ENCODE measurements at regions not wholly inside any gene's neighbourhood (a gene's known extent, or its start where the extent isn't known, plus 50 kb on each side); places are given as distances from the start of the nearest gene placed in this dataset.
"Not testable (repeated sequence)": the region's sequence is repeated elsewhere in the genome, so short reads cannot be mapped to it uniquely, and the experiment has no call there.

DNA sequence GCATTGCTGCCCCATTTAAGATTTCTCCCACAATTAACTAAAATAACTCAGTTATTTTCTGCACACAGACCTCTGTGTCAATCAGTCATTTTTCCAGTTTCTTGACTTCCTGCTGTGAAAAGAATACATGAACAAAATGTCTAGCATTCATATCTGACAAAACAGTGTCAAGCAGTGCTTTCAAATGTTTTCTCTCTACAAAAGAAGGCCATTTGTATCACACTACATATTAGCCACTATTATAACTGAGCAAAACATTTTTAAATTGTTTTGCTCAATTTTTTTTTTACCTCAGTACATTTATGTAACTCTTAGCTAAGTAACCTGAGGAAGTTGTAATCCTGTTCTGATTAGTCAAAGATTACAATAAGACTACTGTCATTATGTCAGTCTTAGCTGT, 1498.5 kb upstream of the PRMT6 start:
- no peak for DNase-seq (ENCODE audit: low read depth, low spot score)

DNA sequence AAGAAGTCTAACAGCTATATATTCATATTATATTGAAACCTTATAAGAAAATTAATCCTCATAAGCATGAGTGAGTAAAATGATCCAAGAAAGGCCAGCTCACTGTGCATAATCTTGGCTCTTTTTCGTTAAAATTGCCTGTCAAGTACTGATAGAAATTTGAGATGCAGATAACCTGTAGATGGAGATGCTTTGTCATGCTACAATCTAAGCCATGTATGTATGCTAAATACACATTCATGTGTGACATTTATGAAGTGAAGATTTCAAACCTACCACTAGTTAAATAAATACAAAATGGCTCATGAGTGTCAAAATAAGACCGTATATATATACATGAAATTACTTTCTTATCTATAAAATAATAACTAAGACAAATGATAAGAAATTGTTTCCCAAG, 1491.5 kb upstream of the PRMT6 start:
- no peak for DNase-seq (ENCODE audit: low read depth, low spot score)

GRCh38 chr1:105585791-105586190, 1470.7 kb upstream of the PRMT6 start:
- DNase-seq (ENCODE audit: low read depth, low spot score) = no peak

DNA sequence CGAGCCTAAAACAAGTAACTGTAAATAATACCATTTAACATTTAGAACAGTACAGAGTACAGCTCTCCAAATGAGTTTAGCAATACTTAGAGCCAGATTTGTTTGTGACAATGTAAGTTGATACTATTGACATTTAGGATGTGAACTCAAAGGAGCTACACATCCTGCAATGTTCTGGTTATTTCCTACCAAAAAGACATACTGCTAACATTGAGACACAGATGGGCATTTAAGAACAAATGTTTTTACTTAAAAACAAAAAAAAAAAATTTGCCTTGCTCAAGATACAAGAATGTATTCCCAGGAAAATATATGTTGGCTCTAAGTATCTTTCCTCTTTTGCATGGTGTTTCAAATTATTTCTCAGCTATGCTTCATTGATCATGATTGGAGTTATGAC, 1464.8 kb upstream of the PRMT6 start:
- no peak for DNase-seq (ENCODE audit: low read depth, low spot score)

- no peak for DNase-seq (ENCODE audit: low read depth, low spot score)
Observed at GRCh38 chr1:105608713-105609112, 1447.8 kb upstream of the PRMT6 start.

DNA sequence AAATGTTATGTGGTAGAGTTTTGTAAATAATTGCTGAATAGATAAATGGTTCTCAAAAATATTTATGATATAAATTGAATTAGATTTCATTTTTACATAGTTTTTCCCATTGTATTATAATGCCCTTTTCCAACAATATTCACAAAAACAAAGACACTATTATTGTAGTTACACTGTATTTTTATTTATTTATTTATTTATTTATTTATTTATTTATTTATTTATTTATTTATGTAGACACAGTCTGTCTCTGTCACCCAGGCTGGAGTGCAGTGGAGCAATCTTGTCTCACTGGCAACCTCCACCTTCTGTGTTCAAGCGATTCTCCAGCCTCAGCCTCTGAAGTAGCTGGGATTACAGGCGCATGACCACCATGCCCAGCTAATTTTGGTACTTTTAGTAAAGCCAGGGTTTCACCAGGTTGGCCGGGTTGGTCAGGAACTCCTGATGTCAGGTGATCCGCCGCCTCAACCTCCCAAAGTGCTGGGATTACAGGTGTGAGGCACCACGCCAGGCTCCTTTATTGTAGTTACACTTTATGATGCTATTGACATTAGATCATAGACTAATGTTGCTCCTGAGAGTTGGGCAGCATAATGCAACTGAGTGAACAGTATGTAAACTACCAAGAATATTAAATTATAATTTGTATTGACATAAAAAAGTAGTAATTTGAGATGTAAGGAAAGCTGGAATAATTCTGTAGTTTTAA, 1430.0 kb upstream of the PRMT6 start:
- DNase-seq (ENCODE audit: low read depth, low spot score) = no peak

DNA sequence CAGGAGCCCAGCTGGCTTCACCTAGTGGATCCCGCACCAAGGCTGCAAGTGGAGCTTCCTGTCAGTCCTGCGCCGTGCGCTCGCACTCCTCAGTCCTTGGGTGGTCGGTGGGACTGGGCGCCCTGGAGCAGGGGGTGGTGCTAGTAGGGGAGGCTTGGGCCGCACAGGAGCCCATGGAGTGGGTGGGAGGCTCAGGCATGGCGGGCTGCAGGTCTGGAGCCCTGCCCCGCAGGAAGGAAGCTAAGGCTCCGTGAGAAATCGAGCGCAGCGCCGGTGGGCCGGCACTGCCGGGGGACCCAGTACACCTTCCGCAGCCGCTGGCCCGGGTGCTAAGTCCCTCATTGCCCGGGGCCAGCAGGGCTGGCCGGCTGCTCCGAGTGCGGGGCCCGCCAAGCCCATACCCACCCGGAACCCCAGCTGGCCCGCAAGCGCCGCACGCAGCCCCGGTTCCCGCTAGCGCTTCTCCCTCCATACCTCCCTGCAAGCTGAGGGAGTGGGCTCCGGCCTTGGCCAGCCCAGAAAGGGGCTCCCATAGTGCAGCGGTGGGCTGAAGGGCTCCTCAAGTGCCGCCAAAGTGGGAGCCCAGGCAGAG, 1425.2 kb upstream of the PRMT6 start:
- not testable (repeated sequence) for DNase-seq (ENCODE audit: low read depth, low spot score)

- DNase-seq (ENCODE audit: low read depth, low spot score) = no peak
Observed at GRCh38 chr1:105632342-105633196, 1423.9 kb upstream of the PRMT6 start.

DNA sequence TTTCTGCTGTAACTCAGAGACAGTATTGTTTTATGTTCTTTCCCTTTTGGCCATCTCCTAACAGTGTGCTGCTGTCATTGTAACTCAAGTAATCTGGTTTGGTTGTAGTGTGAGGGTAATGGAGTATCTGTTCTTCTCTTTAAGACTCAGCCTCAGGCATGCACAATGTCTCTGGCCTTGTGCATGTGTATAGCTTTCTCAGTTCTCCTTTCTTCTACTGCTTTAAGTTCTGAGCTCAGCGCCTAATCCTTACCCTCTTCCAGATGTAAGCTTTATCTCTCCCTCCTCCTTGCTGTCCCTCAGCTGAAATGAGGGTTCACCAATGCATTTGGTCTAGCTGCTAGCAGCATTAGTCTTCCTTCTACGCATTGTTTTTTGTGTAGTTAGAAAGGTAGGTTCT, 1420.4 kb upstream of the PRMT6 start:
- no peak for DNase-seq (ENCODE audit: low read depth, low spot score)

DNA sequence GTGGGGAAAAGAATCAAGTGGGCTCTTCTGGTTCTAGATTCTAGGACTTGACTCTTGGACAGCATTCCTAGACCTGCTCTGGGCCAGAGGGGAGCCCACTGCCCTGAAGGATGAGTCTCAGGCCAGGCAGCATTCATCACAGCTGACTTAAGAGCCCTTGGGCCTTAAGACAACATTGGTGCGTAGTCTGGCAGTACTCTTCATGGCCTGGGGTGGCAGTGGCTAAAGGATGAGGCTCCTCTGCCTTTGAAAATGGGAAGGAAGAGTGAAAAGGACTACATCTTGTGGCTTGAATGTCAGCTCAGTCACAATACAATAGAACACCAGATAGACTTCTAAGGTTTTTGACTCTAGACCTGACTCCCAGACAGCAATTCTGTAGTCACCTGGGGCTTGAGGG, 1415.1 kb upstream of the PRMT6 start:
- no peak for DNase-seq (ENCODE audit: low read depth, low spot score)

- DNase-seq (ENCODE audit: low read depth, low spot score) = no peak
Observed at GRCh38 chr1:105652109-105652508, 1404.4 kb upstream of the PRMT6 start.

DNA sequence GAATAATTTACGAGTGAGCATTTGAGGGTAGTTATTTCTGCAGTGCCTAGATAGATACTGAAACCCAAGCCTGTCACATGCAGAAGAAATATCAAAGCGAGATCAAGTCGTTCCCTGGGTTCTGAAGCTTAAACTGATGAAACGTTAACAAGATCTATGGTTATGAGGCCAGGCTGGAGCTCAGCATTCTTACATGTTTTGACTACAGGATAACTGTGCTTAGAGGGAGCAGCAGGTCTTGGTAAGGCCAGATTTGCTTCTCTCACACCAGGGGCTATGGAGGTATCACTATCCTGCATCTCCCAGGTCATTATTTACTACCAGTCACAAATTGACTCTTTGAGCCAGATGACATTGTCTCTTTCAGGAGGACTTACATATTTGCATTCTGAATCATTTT, 1401.4 kb upstream of the PRMT6 start:
- no peak for DNase-seq (ENCODE audit: low read depth, low spot score)

DNA sequence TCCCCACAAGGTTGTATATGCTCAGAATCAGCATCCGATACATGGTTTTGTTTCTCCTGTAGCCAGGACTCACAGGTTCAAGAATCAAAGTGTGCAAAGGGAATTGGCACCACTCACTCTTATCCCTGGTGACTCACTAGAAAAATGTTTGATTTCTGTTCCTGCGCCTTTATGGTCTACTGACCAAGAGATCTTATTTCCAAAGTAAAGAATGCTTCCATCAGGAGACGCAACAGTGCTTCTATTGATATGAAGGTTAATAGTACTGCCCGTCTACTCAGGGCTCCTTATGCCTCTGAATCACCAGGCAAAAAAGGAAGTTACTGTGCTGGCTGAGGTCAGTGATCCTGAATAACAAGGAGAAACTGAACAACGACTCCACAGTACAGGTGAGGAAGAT, 1392.0 kb upstream of the PRMT6 start:
- DNase-seq (ENCODE audit: low read depth, low spot score) = no peak

DNA sequence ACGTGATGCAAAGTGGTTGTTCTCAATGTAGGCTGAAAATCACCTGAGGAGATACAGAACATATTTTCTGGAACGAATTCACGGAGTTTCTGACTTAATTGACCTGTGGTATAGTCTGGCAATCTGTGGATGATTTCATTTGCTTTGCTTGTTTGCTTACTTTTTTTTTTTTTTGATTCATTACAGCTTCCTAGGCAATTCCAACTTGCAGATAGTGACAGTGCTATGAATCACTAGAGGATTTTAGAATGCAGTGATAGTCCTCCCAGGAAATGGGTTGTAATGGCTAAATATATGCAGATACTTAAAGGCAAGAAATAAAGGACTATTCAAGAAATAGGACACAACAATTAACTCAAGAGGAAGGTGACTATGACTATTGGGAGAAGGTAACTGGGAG, 1378.1 kb upstream of the PRMT6 start:
- DNase-seq (ENCODE audit: low read depth, low spot score) = no peak

- no peak for DNase-seq (ENCODE audit: low read depth, low spot score)
Observed at GRCh38 chr1:105684714-105685113, 1371.8 kb upstream of the PRMT6 start.

DNA sequence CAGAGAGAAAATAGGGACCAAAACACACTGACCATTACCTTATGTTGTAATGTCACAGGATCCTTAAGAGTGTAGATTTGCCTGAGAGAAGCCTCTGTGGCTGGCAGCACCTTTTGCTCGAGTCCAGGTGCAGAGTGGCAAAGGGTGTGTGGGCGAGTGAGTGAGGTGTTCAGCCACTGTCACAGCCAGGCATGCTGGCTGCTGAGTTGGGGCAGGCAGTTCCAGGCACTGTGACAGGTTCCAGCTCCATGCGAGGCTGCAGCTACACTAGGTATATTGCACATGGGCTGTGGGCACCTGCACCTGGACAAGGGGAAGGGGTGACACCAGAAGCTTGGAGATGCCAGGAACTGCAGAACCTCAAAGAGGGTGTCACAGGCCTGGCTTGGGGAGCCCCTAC, 1370.4 kb upstream of the PRMT6 start:
- DNase-seq (ENCODE audit: low read depth, low spot score) = no peak

GRCh38 chr1:105686874-105687690, 1369.4 kb upstream of the PRMT6 start:
- no peak for DNase-seq (ENCODE audit: low read depth, low spot score)

- DNase-seq (ENCODE audit: low read depth, low spot score) = no peak
Observed at GRCh38 chr1:105700723-105701122, 1355.8 kb upstream of the PRMT6 start.

- DNase-seq (ENCODE audit: low read depth, low spot score) = no peak
Observed at GRCh38 chr1:105724286-105724685, 1332.2 kb upstream of the PRMT6 start.

DNA sequence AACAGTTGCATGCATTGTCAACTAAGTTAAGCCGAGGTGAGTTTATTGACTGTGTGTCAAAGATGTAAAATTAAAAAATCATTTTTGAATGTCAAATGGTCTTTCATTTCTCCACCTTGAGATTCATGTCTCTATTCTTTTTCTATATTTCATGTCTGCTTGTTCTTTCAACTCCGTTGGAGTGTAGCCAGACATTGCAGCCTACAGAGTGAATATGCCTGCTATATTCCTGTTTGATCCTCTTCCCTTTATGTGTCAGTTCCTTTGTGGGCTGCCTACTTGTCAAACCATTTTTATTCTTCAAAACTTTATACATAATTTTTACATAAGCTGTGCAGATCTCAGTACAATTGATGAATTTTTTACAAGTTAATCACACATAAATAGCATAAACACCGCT, 1325.8 kb upstream of the PRMT6 start:
- no peak for DNase-seq (ENCODE audit: low read depth, low spot score)

GRCh38 chr1:105736349-105736748, 1320.1 kb upstream of the PRMT6 start:
- DNase-seq (ENCODE audit: low read depth, low spot score) = no peak

- DNase-seq (ENCODE audit: low read depth, low spot score) = no peak
Observed at GRCh38 chr1:105779727-105780126, 1276.7 kb upstream of the PRMT6 start.

All from iPS DF 19.7 (cell line).